ENCODE measurements at regions not wholly inside any gene's neighbourhood (a gene's known extent, or its start where the extent isn't known, plus 50 kb on each side); places are given as distances from the start of the nearest gene placed in this dataset.

DNA sequence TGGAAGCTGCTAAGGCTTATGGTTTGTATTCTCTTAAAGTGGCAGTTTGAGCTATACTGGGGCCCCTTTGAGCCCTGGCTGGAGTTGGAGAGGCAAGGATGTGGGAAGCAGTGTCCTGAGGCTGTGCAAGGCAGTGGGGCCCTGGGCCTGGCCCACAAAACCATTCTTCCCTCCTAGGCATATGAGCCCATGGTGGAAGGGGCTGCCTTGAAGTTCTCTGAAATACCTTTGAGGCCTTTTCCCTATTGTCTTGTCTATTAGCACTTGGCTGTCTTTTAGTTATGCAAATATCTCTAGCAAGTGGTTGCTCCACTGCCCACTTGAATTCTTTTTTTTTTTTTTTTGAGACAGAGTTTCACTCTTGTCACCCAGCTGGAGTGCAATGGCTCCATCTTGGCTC is 119.2 kb downstream of the PCTP start:
- no peak for DNase-seq (ENCODE audit: low read depth in 1 of 2, low spot score in 1 of 2)
- no peak overlapping the region for H3K4me3 ChIP-seq (replicated peaks; ENCODE audit: insufficient read depth, low read length)
- TF ChIP-seq GABPA (IDR thresholded peaks at IDR 0.05; ENCODE audit: low read depth) (no peak), SPI1 (IDR thresholded peaks at IDR 0.05; ENCODE audit: borderline replicate concordance, low read depth) (no peak), POLR2AphosphoS5 (IDR thresholded peaks at IDR 0.05; ENCODE audit: low read depth) (no peak)
- TF ChIP-seq, protein P1, sequence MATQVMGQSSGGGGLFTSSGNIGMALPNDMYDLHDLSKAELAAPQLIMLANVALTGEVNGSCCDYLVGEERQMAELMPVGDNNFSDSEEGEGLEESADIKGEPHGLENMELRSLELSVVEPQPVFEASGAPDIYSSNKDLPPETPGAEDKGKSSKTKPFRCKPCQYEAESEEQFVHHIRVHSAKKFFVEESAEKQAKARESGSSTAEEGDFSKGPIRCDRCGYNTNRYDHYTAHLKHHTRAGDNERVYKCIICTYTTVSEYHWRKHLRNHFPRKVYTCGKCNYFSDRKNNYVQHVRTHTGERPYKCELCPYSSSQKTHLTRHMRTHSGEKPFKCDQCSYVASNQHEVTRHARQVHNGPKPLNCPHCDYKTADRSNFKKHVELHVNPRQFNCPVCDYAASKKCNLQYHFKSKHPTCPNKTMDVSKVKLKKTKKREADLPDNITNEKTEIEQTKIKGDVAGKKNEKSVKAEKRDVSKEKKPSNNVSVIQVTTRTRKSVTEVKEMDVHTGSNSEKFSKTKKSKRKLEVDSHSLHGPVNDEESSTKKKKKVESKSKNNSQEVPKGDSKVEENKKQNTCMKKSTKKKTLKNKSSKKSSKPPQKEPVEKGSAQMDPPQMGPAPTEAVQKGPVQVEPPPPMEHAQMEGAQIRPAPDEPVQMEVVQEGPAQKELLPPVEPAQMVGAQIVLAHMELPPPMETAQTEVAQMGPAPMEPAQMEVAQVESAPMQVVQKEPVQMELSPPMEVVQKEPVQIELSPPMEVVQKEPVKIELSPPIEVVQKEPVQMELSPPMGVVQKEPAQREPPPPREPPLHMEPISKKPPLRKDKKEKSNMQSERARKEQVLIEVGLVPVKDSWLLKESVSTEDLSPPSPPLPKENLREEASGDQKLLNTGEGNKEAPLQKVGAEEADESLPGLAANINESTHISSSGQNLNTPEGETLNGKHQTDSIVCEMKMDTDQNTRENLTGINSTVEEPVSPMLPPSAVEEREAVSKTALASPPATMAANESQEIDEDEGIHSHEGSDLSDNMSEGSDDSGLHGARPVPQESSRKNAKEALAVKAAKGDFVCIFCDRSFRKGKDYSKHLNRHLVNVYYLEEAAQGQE (IDR thresholded peaks at IDR 0.05; ENCODE audit: insufficient replicate concordance, low read depth) = no peak
- TF ChIP-seq, protein P2, sequence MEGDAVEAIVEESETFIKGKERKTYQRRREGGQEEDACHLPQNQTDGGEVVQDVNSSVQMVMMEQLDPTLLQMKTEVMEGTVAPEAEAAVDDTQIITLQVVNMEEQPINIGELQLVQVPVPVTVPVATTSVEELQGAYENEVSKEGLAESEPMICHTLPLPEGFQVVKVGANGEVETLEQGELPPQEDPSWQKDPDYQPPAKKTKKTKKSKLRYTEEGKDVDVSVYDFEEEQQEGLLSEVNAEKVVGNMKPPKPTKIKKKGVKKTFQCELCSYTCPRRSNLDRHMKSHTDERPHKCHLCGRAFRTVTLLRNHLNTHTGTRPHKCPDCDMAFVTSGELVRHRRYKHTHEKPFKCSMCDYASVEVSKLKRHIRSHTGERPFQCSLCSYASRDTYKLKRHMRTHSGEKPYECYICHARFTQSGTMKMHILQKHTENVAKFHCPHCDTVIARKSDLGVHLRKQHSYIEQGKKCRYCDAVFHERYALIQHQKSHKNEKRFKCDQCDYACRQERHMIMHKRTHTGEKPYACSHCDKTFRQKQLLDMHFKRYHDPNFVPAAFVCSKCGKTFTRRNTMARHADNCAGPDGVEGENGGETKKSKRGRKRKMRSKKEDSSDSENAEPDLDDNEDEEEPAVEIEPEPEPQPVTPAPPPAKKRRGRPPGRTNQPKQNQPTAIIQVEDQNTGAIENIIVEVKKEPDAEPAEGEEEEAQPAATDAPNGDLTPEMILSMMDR (IDR thresholded peaks at IDR 0.05; ENCODE audit: insufficient read depth, low read length) = no peak
- H3K27me3 ChIP-seq (ENCODE audit: insufficient read depth, poor library complexity, severe bottlenecking) = no peaks in the 10 kb centered on the region
- no peak overlapping the region for H3K27ac ChIP-seq (replicated peaks)

DNA sequence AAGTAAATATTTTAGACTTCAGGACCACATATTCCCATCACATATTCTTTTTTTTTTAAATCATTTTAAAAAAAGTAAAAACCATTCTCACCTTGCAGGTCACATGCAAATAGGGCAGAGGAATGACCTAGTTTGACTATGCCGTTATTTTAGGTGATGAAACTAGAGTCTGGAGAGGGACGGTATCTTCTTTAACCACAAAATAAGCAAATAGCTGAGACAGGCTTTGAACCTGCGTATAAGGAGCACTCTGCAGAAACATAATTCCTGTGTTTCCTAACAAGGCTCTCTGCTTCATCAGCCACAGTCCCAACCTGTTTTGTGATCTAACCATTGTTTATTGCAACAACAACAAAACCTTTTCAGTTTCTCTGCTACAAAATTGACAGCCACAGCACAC is 121.5 kb downstream of the PCTP start:
- Histone ChIP-seq H3K27ac (replicated peaks) (no peak overlapping the region), H3K27me3 (ENCODE audit: insufficient read depth, poor library complexity, severe bottlenecking) (no peaks in the 10 kb centered on the region), H3K4me3 (replicated peaks; ENCODE audit: insufficient read depth, low read length) (no peak overlapping the region)
- no peak for TF ChIP-seq POLR2AphosphoS5 (IDR thresholded peaks at IDR 0.05; ENCODE audit: low read depth)
- DNase-seq (ENCODE audit: low read depth in 1 of 2, low spot score in 1 of 2) = no peak

DNA sequence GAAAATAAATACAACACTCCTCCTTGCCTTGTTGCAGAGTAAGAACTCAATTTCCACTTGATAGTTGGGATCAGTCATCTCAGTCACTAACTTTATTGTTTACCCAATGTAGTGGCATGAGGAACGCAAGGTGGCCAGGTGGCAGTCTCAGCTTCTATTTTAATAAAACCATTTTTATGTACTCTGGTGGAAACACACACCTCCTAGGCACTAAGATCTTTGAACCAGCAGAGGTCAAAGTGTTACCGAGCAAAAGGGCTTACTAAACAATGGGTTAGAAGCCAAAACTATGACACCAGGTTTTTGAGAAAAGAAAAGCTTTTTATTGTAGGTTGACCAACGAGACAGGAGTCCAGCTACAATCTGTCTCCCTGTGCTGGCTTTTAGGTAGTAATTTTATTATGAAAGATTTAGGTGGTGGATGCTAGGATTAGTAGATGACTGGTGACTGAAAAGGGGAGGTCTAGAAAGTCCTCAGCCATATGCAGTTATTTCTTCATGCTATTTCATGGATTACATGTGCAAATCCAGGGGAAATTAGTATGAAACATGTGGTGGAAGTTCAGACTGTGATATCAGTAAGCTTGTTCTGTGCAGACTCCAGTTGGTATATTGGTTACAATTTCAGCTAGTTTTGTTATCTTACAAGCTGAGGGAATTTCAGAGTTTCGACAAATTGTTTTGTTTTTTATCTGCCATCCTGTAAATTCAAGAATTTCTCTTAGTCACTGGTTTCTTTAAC is 122.3 kb downstream of the PCTP start:
- DNase-seq (ENCODE audit: low read depth in 1 of 2, low spot score in 1 of 2) = no peak
- no peak overlapping the region for H3K27ac ChIP-seq (replicated peaks)
- H3K27me3 ChIP-seq (ENCODE audit: insufficient read depth, poor library complexity, severe bottlenecking) = no peaks in the 10 kb centered on the region
- no peak for TF ChIP-seq SPI1 (IDR thresholded peaks at IDR 0.05; ENCODE audit: borderline replicate concordance, low read depth)
- no peak for TF ChIP-seq POLR2AphosphoS5 (IDR thresholded peaks at IDR 0.05; ENCODE audit: low read depth)
- TF ChIP-seq GABPA (IDR thresholded peaks at IDR 0.05; ENCODE audit: low read depth) = no peak
- no peak overlapping the region for H3K4me3 ChIP-seq (replicated peaks; ENCODE audit: insufficient read depth, low read length)

DNA sequence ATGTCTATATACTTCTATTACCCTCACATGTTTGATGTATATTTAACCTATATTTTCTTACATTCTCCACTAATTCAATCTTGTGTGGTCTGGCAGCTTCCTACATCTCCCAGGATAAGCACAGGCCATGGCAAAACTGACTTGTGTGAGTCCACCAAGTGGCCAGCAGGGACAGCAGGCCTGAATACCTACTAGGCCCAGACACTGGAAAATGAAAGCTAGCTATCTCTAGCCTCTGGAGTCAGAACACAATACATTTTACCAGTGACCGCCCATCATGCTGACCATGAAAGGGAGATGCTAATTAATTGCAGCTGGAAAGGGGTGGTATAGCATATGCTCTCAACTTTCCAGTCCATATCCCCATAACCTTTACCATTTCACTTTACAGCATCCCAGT is 132.3 kb downstream of the PCTP start:
- DNase-seq (ENCODE audit: low read depth in 1 of 2, low spot score in 1 of 2) = no peak
- TF ChIP-seq POLR2AphosphoS5 (IDR thresholded peaks at IDR 0.05; ENCODE audit: low read depth) = no peak
- no peak for TF ChIP-seq GABPA (IDR thresholded peaks at IDR 0.05; ENCODE audit: low read depth)
- TF ChIP-seq, protein P2 (IDR thresholded peaks at IDR 0.05; ENCODE audit: insufficient read depth, low read length) = no peak
- TF ChIP-seq SPI1 (IDR thresholded peaks at IDR 0.05; ENCODE audit: borderline replicate concordance, low read depth) = no peak
- TF ChIP-seq, protein P1 (IDR thresholded peaks at IDR 0.05; ENCODE audit: insufficient replicate concordance, low read depth) = no peak
- no peaks in the 10 kb centered on the region for H3K27me3 ChIP-seq (ENCODE audit: insufficient read depth, poor library complexity, severe bottlenecking)
- H3K27ac ChIP-seq (replicated peaks) = no peak overlapping the region
- no peak overlapping the region for H3K4me3 ChIP-seq (replicated peaks; ENCODE audit: insufficient read depth, low read length)

DNA sequence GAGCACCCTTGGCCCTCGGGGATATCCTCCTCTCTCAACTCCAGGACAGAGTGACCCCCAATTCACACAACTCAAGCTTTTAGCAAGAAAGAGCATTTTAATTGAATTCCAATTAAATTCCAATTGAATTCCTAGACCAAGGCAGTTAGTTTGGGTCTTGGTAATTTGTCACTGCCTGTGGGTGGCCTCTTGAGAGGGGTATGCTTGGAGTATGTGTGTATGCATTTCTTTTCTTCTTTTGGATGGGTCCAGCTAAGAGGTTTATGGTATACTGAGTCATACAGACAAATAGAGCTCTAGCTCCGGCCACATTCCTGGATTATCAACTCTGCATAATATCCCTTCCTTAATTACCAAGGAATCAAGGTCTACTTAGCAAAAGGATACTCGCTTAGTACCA is 136.7 kb downstream of the PCTP start:
- no peak overlapping the region for H3K27ac ChIP-seq (replicated peaks)
- H3K27me3 ChIP-seq (ENCODE audit: insufficient read depth, poor library complexity, severe bottlenecking) = no peaks in the 10 kb centered on the region
- no peak overlapping the region for H3K4me3 ChIP-seq (replicated peaks; ENCODE audit: insufficient read depth, low read length)
- DNase-seq (ENCODE audit: low read depth in 1 of 2, low spot score in 1 of 2) = no peak
- TF ChIP-seq GABPA (IDR thresholded peaks at IDR 0.05; ENCODE audit: low read depth) = no peak
- TF ChIP-seq POLR2AphosphoS5 (IDR thresholded peaks at IDR 0.05; ENCODE audit: low read depth) = no peak

Data from HL-60 (cell line).